GF-D8 (cell line): ENCODE measurements at regions not wholly inside any gene's neighbourhood (a gene's known extent, or its start where the extent isn't known, plus 50 kb on each side); places are given as distances from the start of the nearest gene placed in this dataset.

ENCODE experiments used
- DNase-seq: peaks from one replicate; lab custom pipeline; 2025; lab: John Stamatoyannopoulos, UW

- no peak for DNase-seq
These were observed 615.2 kb upstream of the TBL1XR1 start for GRCh38 chr3:177812492-177812891.

DNA sequence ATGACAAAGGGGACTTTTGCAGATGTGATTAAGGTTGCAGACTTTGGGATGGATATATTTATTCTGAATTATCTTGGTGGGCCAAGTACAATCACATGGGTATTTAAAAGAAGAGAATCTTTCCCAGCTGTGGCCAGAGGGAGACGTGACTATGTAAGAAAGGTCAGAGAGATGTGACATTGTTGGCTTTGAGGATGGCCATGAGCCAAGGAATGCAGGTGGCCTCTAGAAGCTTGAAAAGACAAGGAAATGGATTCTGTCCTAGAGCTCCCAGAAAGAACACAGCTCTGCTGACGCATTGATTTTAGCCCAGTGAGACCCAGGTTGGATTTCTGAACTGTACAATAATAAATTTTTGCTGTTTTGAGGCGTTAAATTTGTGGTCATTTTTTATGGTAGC lies 616.0 kb upstream of the TBL1XR1 start:
- no peak for DNase-seq

DNA sequence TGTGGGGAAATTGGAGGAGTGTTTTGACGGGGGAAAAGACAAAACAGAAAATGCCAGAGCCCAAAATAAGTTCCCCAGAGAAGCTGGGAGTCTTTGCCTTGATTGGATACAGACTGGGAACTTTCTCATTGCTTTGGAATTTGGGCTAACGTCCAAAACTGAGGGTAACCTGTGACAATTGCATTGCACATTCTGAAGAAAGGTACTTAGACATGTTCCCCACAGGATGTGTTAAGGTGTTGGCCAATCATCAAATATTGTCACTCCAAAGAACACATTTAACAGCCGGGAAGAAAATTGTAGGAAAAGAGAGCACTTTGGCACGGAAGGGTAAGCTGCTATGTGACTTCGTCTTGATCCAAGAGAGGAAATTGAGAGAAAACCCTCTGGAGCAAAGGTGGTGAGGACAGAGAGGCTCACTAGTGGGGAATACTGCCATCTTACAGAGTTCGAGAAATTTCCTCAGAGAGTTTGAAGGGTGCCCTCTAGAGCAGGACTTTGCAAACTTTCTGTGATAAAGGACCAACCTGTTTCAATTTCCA lies 619.5 kb upstream of the TBL1XR1 start:
- DNase-seq = no peak

- DNase-seq = no peak
These were observed 620.5 kb upstream of the TBL1XR1 start for GRCh38 chr3:177817751-177818150.

- DNase-seq = no peak
These were observed 621.5 kb upstream of the TBL1XR1 start for GRCh38 chr3:177818712-177819240.

DNA sequence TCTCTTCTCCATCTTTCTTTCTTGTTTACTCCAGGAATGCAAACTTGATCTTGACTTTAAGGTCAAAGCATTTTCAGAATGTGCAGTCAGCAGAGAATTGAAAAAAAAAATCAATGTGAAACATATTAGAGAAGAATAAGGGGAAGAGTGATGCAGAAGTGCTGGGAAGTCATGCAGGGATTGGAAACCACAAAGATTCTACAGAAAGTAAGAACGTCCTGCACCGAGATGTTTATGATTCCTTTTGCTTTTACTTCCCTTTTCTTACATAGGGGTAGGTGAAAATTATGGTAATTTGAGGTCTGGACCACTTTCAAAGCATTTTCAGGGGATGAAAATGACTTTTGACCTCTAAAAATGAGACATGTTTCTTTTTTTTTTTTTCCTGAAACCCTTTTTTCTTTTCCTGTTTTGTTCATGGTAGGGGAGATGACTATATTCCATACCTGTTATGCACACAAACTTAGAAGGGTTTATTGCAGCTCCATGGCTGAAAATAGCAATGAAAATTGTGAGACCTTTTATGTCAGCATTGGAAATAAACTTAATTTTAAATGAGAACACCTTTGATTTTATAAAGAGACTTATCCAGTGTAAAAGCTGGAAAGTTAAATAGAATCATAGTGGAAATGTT lies 623.5 kb upstream of the TBL1XR1 start:
- DNase-seq = no peak

DNA sequence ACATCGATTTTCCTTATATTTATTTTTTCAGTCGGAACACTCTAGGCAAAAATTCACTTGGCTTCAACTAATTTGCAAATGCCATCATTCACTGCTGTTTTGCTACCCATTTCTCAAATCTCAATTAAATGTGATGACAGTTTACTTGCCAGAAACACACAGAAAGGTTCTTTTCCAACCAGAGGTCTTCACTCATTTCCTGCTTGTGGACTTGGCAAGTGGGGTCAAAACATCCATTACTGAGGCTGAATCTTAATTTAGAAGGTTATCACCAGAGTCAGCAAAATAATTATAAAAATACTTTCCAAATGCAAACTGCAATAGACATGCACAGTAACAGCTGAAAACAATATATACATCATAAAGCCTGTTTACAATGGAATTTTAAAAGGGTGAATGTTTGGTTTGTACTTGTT lies 625.4 kb upstream of the TBL1XR1 start:
- DNase-seq = no peak

DNA sequence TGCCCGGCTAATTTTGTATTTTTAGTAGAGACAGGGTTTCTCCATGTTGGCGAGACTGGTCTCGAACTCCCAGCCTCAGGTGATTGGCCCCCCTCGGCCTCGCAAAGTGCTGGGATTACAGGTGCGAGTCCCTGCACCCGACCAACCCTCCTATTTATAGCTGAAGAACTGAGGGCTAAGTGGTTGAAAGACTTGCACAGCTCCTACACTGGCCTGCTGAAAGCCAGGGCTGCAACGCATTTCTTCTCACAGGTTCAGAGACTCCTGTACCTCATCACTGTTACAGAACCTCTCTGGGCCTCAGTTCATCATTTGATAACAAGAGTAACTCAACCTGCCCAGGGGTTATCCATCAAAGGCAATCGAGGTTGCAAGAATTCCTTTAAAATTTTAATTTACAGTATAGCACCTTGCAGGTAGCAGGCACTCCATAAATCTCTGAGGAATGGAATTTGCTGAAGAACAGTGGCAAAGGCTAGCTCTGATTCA lies 626.5 kb upstream of the TBL1XR1 start:
- DNase-seq = no peak

DNA sequence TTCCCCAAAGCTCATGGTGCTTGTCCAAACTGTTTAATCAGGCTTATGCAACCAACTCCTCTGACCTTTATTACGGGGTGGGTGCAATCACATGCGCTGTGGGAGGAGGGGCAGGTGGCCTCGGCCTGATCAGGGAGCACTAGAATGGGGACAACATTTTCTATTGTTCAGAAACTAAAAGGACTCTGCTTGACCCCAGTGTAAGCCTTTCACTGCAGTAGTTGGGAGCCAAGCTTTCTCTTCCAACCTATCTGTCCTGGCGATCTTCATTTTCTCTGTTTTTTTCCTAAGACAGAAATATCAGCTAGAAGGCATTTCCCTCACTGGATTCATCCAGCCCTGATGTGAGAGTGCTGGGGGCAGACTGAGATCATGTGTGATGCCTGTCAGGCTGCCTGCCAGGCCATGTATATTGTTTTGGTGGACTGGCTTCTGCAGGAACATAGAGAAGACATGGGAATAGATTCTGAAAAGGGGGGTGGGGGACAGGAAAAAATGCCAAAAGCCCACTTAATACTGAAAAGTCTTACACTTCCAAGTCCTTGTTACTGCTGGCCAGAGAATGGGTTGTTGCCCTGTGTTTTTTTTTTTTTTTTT lies 627.0 kb upstream of the TBL1XR1 start:
- DNase-seq = no peak

- no peak for DNase-seq
These were observed 627.6 kb upstream of the TBL1XR1 start for GRCh38 chr3:177824841-177825240.

DNA sequence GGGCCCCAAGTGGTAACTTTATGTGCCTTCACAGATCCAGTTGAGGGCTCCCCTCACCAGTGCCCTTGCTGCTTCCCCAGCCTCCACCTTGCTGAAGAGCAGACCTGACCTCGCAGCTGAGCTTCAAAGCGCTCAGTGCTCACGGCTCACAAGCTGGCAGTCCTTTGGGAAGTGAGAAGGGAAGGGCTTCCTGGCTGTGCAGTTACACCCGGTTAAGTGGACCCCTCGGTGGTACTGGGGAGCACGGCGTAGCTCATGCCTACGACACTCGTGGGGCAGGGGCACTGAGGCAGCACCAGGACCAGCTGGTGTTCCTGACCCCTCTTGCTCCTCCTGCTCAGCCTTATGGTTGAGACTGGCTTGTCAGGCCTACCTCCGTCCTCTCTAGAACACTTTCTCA lies 629.0 kb upstream of the TBL1XR1 start:
- DNase-seq = no peak

DNA sequence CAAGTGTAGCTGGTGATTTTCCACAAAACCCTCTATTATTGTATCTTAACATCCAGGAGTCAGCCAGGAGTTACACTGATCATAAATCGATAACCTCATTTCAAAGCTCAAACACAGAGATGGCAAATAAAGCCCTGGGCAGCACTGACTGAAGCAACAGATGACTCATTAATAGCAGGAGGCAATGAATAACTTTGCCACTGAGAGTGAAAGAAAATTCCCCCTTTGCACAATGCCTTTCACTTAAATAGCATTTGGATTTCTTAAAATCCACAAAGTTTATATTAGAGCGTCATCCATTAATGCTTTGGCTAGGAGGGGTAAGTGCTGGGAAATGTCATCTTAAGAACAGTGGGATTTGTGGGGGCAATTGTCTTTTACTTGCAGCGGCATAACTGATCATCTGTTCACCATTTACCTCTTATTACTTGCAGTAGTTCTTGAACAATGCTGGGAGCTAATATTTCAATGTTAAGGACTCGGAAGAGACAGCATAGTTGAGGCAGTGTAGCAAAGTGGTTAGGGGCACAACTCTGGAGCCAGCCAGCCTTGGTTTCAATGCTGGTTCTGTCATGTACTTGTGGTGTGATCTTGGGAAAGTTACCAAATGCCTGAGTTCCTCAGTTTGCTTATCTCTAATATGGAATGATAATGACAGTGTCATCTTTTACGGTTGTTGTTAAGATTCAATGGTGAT lies 630.4 kb upstream of the TBL1XR1 start:
- no peak for DNase-seq

DNA sequence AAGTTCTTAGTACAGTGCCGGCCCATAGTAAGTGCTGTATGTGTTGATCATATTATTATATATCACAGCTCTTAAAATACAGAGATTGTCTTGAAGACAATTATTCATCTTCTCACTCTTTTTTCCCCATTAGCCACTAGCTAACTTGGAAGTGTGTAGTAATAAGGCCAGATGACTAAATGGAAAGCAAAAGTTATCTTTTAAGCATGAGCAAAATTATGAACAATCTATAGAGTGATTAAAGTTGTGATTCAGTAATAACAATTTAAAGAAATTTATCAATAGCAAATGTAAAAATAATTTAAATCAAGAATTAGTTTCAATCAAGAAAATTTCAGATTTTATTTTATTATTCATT lies 630.9 kb upstream of the TBL1XR1 start:
- DNase-seq = no peak

- DNase-seq = no peak
These were observed 633.1 kb upstream of the TBL1XR1 start for GRCh38 chr3:177830411-177830849.

DNA sequence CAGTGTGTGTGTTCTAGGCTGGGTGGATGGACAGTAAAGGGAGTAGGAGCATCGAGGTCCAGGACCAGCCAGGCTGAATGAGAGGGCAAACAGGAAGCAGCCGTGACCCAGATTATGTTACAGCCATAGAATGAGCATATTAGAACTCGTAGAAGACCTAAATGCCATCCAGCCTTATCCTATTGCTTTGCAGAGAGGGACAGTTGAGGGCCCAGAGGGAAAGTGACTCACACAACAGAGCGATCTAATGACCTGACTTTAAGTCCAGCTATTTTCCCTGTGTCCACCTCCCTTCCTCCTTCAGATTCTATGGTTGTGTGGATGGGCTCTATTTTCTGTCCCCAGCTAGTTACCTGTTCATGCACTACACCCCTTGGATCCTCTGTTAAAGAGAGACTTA lies 634.1 kb upstream of the TBL1XR1 start:
- DNase-seq = no peak

GRCh38 chr3:177832880-177833279 lies 635.6 kb upstream of the TBL1XR1 start:
- DNase-seq = no peak

GRCh38 chr3:177833332-177833731 lies 636.0 kb upstream of the TBL1XR1 start:
- no peak for DNase-seq

DNA sequence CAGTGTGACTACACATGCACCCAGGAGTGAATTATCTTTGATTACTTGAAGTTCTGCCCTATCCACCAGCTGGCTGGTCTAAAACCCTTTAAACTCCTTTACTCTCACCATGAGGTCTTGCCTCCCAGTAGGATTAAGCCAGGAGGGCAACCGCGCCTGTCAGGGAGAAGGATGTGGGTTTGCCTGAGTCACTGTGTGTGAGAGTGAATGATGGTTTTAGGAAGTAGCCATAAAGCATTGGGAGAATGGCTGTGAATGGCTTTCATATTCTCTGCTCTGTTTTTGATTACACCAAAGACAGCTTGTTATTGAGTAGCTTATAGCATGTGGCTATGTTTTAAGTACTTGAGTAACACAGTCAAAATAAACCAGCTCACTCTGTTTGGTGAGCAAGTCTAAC lies 637.7 kb upstream of the TBL1XR1 start:
- DNase-seq = no peak

DNA sequence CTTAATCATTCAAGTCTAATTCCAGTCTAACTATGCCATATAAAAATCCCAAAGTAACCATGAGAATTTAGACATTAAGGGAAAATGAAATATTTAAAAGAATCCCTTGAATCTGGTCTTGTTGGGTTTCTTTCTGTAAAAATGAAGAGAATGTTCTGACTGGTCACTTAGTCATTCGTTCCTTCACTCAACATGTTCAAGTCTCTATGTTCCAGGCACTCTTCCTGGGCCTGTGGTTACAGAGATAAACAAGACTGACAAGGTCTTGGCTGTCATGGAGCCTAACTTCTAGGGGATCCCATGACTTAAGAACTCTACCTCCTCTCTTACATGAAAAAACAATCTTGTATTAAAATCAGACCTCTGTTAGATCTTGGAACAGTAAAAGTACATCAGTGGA lies 638.6 kb upstream of the TBL1XR1 start:
- DNase-seq = no peak

DNA sequence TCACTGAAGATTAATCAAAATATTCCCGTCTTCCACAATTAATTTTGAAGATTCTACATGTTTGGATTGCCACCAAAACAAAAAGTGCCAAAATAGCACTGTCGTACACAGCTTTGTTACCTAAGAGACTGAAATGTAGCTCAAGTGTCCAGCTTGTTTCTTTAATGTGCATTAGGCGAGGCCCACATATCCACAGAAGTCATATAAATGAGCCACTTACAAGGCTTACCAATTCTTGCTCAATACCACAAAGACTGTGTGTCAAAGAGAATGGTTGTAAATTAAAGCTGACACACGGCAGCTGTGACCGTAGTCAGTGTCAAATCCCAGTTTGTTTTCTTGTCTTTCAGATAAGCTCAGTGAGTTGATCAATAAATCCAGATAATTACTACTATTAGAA lies 639.4 kb upstream of the TBL1XR1 start:
- DNase-seq = no peak

DNA sequence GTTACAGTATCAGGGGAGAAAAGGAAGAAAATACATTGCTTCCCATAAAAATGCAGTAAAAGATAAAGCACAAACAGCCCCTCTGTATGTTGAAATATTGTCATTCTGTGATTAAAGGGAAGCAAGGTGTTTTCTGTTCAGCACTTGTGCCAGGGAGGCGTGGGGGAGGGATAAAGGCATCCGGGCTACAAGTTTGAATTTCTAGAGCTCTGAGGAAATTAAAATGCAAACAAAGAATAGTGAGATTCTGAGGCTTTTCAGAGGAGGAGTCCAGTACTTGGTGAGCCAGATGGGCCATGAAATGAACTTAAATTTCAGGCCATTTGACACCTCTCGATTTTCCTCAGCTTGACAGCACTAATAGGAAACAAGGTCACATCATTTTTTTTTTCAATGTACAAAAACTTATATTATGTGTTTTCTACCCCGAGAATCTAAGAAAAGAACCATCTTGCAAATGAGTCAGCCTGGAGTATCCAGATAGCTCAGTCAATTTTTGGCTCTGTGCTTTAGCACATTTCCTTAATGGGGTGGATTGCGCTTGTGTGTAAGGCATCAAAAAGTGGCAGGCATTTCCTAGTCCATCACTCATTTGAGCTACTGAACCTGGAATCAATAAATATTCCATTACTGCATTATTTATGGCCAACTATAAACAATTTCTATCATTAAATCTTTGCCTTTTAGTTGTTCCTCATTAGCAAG lies 640.8 kb upstream of the TBL1XR1 start:
- no peak for DNase-seq

DNA sequence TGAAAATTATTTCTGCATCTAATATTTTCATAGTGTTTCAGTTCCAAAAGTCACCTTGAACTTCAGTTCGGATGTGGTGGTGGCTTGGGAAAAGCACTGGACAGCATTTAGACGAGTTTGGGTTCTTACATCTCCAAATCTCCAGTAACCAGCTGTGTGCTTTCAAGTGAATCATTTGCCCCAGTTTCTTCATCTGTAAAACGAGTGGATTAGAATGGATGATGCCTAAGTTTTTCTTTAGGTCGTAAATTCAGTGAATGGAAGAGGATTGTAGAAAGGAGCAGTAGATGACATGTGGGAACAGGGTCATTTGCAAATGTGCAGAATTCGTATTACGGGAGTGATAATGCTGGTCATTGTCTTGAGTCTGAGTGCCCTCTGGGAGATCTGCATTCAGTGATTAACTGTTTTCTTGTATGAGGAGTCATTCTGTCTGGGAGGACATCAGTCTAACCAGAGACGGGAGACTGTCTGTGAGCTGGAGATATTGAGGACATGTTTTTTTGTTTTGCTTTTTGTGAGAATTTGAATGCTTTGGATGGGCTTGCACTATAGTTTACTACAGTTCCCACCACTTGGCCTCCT lies 641.6 kb upstream of the TBL1XR1 start:
- DNase-seq = no peak
